Renal cortex interstitium (tissue), 11 donors: ENCODE measurements at regions not wholly inside any gene's neighbourhood (a gene's known extent, or its start where the extent isn't known, plus 50 kb on each side); places are given as distances from the start of the nearest gene placed in this dataset.

ENCODE experiments used
- DNase-seq, 11 donors: peaks; one replicate each; pipeline ENCODE4 v3.0.0-alpha.2; 2013; ENCODE audit warnings: low read depth in 9 of 11, low spot score in 4 of 11; ENCODE audit errors: extremely low read depth in 1 of 11

- DNase-seq = no peak
Observed at GRCh38 chr3:64939309-64939708, 251.5 kb upstream of the ADAMTS9 start.

GRCh38 chr3:64936556-64936955 lies 248.8 kb upstream of the ADAMTS9 start:
- no peak for DNase-seq

GRCh38 chr3:64935971-64936370 lies 248.2 kb upstream of the ADAMTS9 start:
- DNase-seq = no peak

- no peak for DNase-seq
Observed at GRCh38 chr3:64932666-64933342, 245.0 kb upstream of the ADAMTS9 start.

GRCh38 chr3:64932016-64932518 lies 244.3 kb upstream of the ADAMTS9 start:
- no peak for DNase-seq

GRCh38 chr3:64930891-64931290 lies 243.1 kb upstream of the ADAMTS9 start:
- no peak for DNase-seq

- peak in 1 of 11 donors; percentile 43 for DNase-seq
Observed at GRCh38 chr3:64928683-64929082, 240.9 kb upstream of the ADAMTS9 start.

GRCh38 chr3:64927689-64928088 lies 239.9 kb upstream of the ADAMTS9 start:
- DNase-seq = no peak

GRCh38 chr3:64925575-64925974 lies 237.8 kb upstream of the ADAMTS9 start:
- DNase-seq = no peak

GRCh38 chr3:64924961-64925360 lies 237.2 kb upstream of the ADAMTS9 start:
- no peak for DNase-seq

- DNase-seq = no peak
Observed at GRCh38 chr3:64922213-64922612, 234.4 kb upstream of the ADAMTS9 start.

- DNase-seq = no peak
Observed at GRCh38 chr3:64921281-64922065, 233.7 kb upstream of the ADAMTS9 start.

GRCh38 chr3:64919934-64920333 lies 232.1 kb upstream of the ADAMTS9 start:
- DNase-seq = no peak

GRCh38 chr3:64918989-64919388 lies 231.2 kb upstream of the ADAMTS9 start:
- DNase-seq = no peak

- no peak for DNase-seq
Observed at GRCh38 chr3:64917914-64918453, 230.2 kb upstream of the ADAMTS9 start.

- DNase-seq = no peak
Observed at GRCh38 chr3:64916937-64917336, 229.1 kb upstream of the ADAMTS9 start.

- no peak for DNase-seq
Observed at GRCh38 chr3:64916192-64916798, 228.5 kb upstream of the ADAMTS9 start.

GRCh38 chr3:64915778-64916177 lies 228.0 kb upstream of the ADAMTS9 start:
- DNase-seq = no peak

GRCh38 chr3:64913515-64913914 lies 225.7 kb upstream of the ADAMTS9 start:
- no peak for DNase-seq

- DNase-seq = no peak
Observed at GRCh38 chr3:64911138-64911537, 223.3 kb upstream of the ADAMTS9 start.
